RPMI7951 (cell line): ENCODE measurements at regions not wholly inside any gene's neighbourhood (a gene's known extent, or its start where the extent isn't known, plus 50 kb on each side); places are given as distances from the start of the nearest gene placed in this dataset.
"Not testable (repeated sequence)": the region's sequence is repeated elsewhere in the genome, so short reads cannot be mapped to it uniquely, and the experiment has no call there.

Experiments used
- DNase-seq: peaks from one replicate; pipeline ENCODE4 v3.0.0-alpha.2; 2012; ENCODE audit warnings: low read depth

GRCh38 chr4:20124317-20125026 lies 127.2 kb upstream of the SLIT2 start:
- DNase-seq = no peak

- no peak for DNase-seq
These were observed 129.3 kb upstream of the SLIT2 start for GRCh38 chr4:20122198-20122988.

- no peak for DNase-seq
These were observed 132.6 kb upstream of the SLIT2 start for GRCh38 chr4:20119141-20119540.

GRCh38 chr4:20109391-20109790 lies 142.3 kb upstream of the SLIT2 start:
- DNase-seq = no peak

GRCh38 chr4:20106921-20107320 lies 144.8 kb upstream of the SLIT2 start:
- DNase-seq = no peak

GRCh38 chr4:20101831-20102230 lies 149.9 kb upstream of the SLIT2 start:
- no peak for DNase-seq

GRCh38 chr4:20096911-20097310 lies 154.8 kb upstream of the SLIT2 start:
- no peak for DNase-seq

GRCh38 chr4:20095805-20096541 lies 155.7 kb upstream of the SLIT2 start:
- no peak for DNase-seq

- DNase-seq = no peak
These were observed 159.9 kb upstream of the SLIT2 start for GRCh38 chr4:20091781-20092180.

- no peak for DNase-seq
These were observed 164.2 kb upstream of the SLIT2 start for GRCh38 chr4:20087522-20087911.

GRCh38 chr4:20086799-20087521 lies 164.7 kb upstream of the SLIT2 start:
- DNase-seq = no peak

- no peak for DNase-seq
These were observed 165.5 kb upstream of the SLIT2 start for GRCh38 chr4:20086067-20086798.

- DNase-seq = no peak
These were observed 166.1 kb upstream of the SLIT2 start for GRCh38 chr4:20085653-20086052.

- DNase-seq = no peak
These were observed 166.5 kb upstream of the SLIT2 start for GRCh38 chr4:20085156-20085555.

GRCh38 chr4:20084488-20084887 lies 167.2 kb upstream of the SLIT2 start:
- DNase-seq = no peak

- no peak for DNase-seq
These were observed 173.1 kb upstream of the SLIT2 start for GRCh38 chr4:20078644-20079043.

- DNase-seq = peak; percentile 5
These were observed 176.3 kb upstream of the SLIT2 start for GRCh38 chr4:20075248-20075871.

GRCh38 chr4:20074450-20074849 lies 177.3 kb upstream of the SLIT2 start:
- DNase-seq = no peak

GRCh38 chr4:20065952-20066351 lies 185.8 kb upstream of the SLIT2 start:
- DNase-seq = no peak

- DNase-seq = not testable (repeated sequence)
These were observed 188.8 kb upstream of the SLIT2 start for GRCh38 chr4:20062857-20063256.

- no peak for DNase-seq
These were observed 189.7 kb upstream of the SLIT2 start for GRCh38 chr4:20062054-20062453.
